Left hindlimb (tissue), 1 donor: ENCODE measurements at regions not wholly inside any gene's neighbourhood (a gene's known extent, or its start where the extent isn't known, plus 50 kb on each side); places are given as distances from the start of the nearest gene placed in this dataset.
"Not testable (repeated sequence)": the region's sequence is repeated elsewhere in the genome, so short reads cannot be mapped to it uniquely, and the experiment has no call there.

Experiments used
- DNase-seq: peaks from one replicate; pipeline ENCODE4 v3.0.0-alpha.2; 2018

GRCh38 chrX:65331371-65331770, 203.2 kb downstream of the LAS1L start:
- no peak for DNase-seq

- no peak for DNase-seq
These were observed 234.3 kb downstream of the LAS1L start for GRCh38 chrX:65300104-65300809.

- DNase-seq = not testable (repeated sequence)
These were observed 251.7 kb downstream of the LAS1L start for GRCh38 chrX:65282905-65283304.

GRCh38 chrX:65273152-65273551, 261.4 kb downstream of the LAS1L start:
- no peak for DNase-seq

- DNase-seq = no peak
These were observed 268.1 kb downstream of the LAS1L start for GRCh38 chrX:65266482-65266881.

- DNase-seq = no peak
These were observed 277.6 kb upstream of the ZC4H2 start for GRCh38 chrX:65253817-65254216.

- no peak for DNase-seq
These were observed 264.9 kb upstream of the ZC4H2 start for GRCh38 chrX:65241059-65241721.

- no peak for DNase-seq
These were observed 227.3 kb upstream of the ZC4H2 start for GRCh38 chrX:65203545-65203944.

GRCh38 chrX:65196758-65197360, 220.6 kb upstream of the ZC4H2 start:
- DNase-seq = peak; percentile 44

- no peak for DNase-seq
These were observed 219.4 kb upstream of the ZC4H2 start for GRCh38 chrX:65195621-65196020.

- no peak for DNase-seq
These were observed 218.3 kb upstream of the ZC4H2 start for GRCh38 chrX:65194547-65194946.

GRCh38 chrX:65163325-65163724, 187.1 kb upstream of the ZC4H2 start:
- DNase-seq = not testable (repeated sequence)

- no peak for DNase-seq
These were observed 172.0 kb upstream of the ZC4H2 start for GRCh38 chrX:65148232-65148631.

GRCh38 chrX:65136424-65136823, 160.2 kb upstream of the ZC4H2 start:
- DNase-seq = no peak

GRCh38 chrX:65127842-65128241, 151.6 kb upstream of the ZC4H2 start:
- DNase-seq = no peak

- no peak for DNase-seq
These were observed 122.6 kb upstream of the ZC4H2 start for GRCh38 chrX:65098851-65099250.

GRCh38 chrX:65093658-65094057, 117.4 kb upstream of the ZC4H2 start:
- DNase-seq = no peak

- no peak for DNase-seq
These were observed 97.0 kb upstream of the ZC4H2 start for GRCh38 chrX:65073233-65073632.

GRCh38 chrX:65072590-65072989, 96.3 kb upstream of the ZC4H2 start:
- DNase-seq = no peak

GRCh38 chrX:65058626-65059025, 82.4 kb upstream of the ZC4H2 start:
- not testable (repeated sequence) for DNase-seq

- DNase-seq = no peak
These were observed 68.8 kb upstream of the ZC4H2 start for GRCh38 chrX:65045001-65045400.

- no peak for DNase-seq
These were observed 59.2 kb upstream of the ZC4H2 start for GRCh38 chrX:65035446-65035770.

GRCh38 chrX:65034668-65035445, 58.6 kb upstream of the ZC4H2 start, which contains the start of gene ZC3H12B:
ZC3H12B (plus strand) TSS chrX:65034826.
- peak; percentile 84 for DNase-seq

- DNase-seq = no peak
These were observed 58.0 kb upstream of the ZC4H2 start for GRCh38 chrX:65034292-65034667.
